Prostate gland (tissue), 2 donors: ENCODE measurements at regions not wholly inside any gene's neighbourhood (a gene's known extent, or its start where the extent isn't known, plus 50 kb on each side); places are given as distances from the start of the nearest gene placed in this dataset.

ENCODE experiments used
- DNase-seq: peaks from one replicate; pipeline ENCODE4 v3.0.0-alpha.2; 2019; ENCODE audit warnings: low spot score
- H3K27ac ChIP-seq, 2 donors: fragments of 200-600 bp; sonication (generic); 2 replicates each; pipeline ENCODE4 v1.5.1; 2017 to 2019
- H3K27me3 ChIP-seq: fragments of 200-600 bp; sonication (generic); replicated peaks from 2 replicates; pipeline ENCODE4 v1.5.1; 2019; ENCODE audit not compliant: insufficient read depth
- H3K36me3 ChIP-seq, 2 donors: fragments of 200-600 bp; sonication (generic); 1 replicate in 1 of 2; 2 replicates in 1 of 2; pipeline versions ENCODE4 v1.5.1 to v1.8.1; 2017 to 2019
- H3K4me1 ChIP-seq: fragments of 200-600 bp; sonication (generic); replicated peaks from 2 replicates; pipeline ENCODE4 v1.5.1; 2019
- H3K4me3 ChIP-seq, 2 donors: fragments of 200-600 bp; sonication (generic); 2 replicates each; pipeline ENCODE4 v1.5.1; 2017 to 2019
- H3K9me3 ChIP-seq: fragments of 200-600 bp; sonication (generic); 2 replicates; pipeline ENCODE4 v1.5.1; 2017
- CTCF ChIP-seq, 4 experiments: fragments of 200-600 bp in 2 of 4; fragments of 450-650 bp in 2 of 4; sonication (generic) in 2 of 4; IDR thresholded peaks; 1 replicate in 3 of 4; 2 replicates in 1 of 4; pipeline ENCODE4 v1.5.1; 2016 to 2019; ENCODE audit warnings: antibody characterized with exemption in 4 of 4, mild to moderate bottlenecking in 2 of 4, moderate library complexity in 2 of 4
- POLR2A ChIP-seq: fragments of 450-650 bp; IDR thresholded peaks from one replicate; pipeline ENCODE4 v1.6.1; 2016; ENCODE audit warnings: antibody characterized with exemption, mild to moderate bottlenecking
- POLR2AphosphoS5 ChIP-seq: sonication (generic); formaldehyde crosslinking; IDR thresholded peaks from one replicate; pipeline ENCODE4 v1.6.1; 2017; ENCODE audit warnings: antibody characterized with exemption
- WGBS: methylation state at CpG from one replicate; pipeline ENCODE4 v1.1.5; 2018; 5-methylcytosine and 5-hydroxymethylcytosine counted together
- intact Hi-C: fragments of 100-400 bp; cut with DNase I; formaldehyde crosslinking; loops from one replicate; pipeline ENCODE4 v1.14.2; 2022

DNA sequence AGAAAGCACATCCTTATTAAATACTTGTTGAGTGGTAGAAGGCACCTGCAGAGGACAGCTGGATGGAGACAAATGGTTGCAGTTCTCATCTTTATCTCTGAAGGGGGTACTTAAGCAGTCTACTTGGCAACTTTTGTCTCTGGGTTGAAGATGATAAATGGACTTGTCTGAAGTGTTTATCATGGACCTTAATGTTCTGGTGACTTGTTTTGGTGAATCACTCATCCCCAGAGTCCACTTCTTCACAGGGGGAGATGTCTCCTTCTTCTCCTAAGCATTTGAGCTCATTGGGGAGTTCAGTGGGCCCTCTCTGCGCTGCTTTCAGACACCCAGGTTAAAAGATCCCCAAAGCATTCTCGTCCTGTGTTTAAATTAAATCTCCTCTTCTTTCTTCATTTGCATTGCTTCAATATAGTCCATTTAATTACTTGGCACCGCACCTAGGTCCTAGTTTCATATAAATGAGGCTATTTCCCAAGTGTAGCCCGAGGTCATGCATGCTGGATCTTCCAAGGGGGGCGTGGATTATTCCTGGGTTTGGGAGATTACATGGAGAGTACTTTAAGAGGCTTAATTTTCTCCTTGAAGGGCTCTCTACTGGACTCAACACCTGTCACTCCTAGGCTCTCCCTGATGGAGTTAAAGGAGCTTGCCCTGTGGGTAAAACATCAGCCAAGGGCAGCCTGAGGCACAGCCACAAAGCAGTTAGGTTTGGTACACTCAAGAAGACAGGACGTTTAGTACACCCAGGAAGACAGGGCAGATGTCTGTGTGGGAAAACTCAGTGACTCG, 239.3 kb upstream of the C2CD4B start:
- Histone ChIP-seq H3K4me1 (no peaks in the 10 kb centered on the region), H3K36me3 (no peaks in the 10 kb centered on the region), H3K27ac (no peak overlapping the region), H3K4me3 (no peak overlapping the region), H3K27me3 (no peaks in the 10 kb centered on the region), H3K9me3 (no peaks in the 10 kb centered on the region)
- intact Hi-C loops = no loop called here
- DNase-seq = no peak
- 70% methylated on average over 7 of the region's 7 CpGs for WGBS
- TF ChIP-seq POLR2AphosphoS5 (no peak), CTCF (IDR thresholded peaks at IDR 0.05) (no peak), POLR2A (no peak)

DNA sequence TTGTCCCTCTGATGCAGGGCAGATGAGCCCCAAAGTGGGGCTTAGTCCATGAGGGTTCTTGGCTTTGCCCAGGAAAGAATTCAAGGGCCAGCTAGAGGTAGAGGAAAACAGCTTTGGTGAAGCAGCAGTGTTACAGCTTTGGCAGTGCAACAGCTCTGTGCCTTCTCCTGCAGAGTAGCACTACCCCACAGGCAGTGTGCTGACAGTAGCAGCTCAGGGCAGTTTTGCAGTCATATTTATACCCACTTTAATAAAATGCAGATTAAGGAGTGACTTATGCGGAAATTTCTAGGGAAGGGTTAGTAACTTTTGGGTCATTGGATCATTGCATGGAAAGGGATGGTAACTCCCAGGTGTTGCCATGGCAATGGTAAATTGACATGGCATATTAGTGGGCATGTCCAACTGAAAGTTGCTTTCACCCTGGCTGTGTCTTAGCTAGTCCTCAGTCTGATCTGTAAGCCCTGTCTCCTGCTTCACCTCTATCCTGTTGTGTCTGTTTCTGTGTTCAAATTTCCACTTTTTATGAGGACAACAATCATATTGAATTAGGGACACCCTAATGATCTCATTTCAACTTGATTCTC, 241.3 kb upstream of the C2CD4B start:
- 83% methylated on average over 1 of the region's 1 CpG for WGBS
- Histone ChIP-seq H3K27me3 (no peaks in the 10 kb centered on the region), H3K4me3 (no peak overlapping the region), H3K9me3 (no peaks in the 10 kb centered on the region), H3K27ac (no peak overlapping the region), H3K4me1 (no peaks in the 10 kb centered on the region), H3K36me3 (no peaks in the 10 kb centered on the region)
- intact Hi-C loops = no loop called here
- TF ChIP-seq POLR2A (no peak), CTCF (IDR thresholded peaks at IDR 0.05) (no peak), POLR2AphosphoS5 (no peak)
- no peak for DNase-seq

- TF ChIP-seq CTCF (IDR thresholded peaks at IDR 0.05) (no peak), POLR2A (no peak), POLR2AphosphoS5 (no peak)
- no peaks in the 10 kb centered on the region for H3K27me3 ChIP-seq
- intact Hi-C loops = no loop called here
- no peaks in the 10 kb centered on the region for H3K9me3 ChIP-seq
- 85% methylated on average over 4 of the region's 4 CpGs for WGBS
- H3K4me1 ChIP-seq = no peaks in the 10 kb centered on the region
- no peak overlapping the region for H3K27ac ChIP-seq
- no peaks in the 10 kb centered on the region for H3K36me3 ChIP-seq
- DNase-seq = no peak
- H3K4me3 ChIP-seq = no peak overlapping the region
These were observed 242.1 kb upstream of the C2CD4B start for GRCh38 chr15:62407216-62407615.

DNA sequence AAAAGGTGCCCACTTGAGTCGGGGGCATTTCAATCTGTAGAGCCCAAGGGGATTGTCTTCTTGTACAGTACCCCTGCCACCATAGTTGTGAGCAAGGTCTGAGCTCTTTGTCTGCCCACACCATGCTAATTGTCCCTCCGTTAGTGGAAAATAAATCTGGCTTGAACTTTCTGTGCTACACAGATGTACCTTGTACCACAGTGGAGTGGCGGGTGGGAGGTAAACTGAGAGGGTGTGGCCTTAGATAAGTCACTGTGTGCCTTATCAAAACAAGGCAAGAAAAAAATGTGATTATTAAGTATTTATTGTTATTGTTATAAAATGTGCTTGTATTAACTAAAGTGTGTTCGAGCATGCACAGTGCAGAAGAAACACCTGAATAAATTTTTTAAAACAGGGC, 242.9 kb upstream of the C2CD4B start:
- Histone ChIP-seq H3K27me3 (no peaks in the 10 kb centered on the region), H3K36me3 (no peaks in the 10 kb centered on the region), H3K27ac (no peak overlapping the region), H3K4me3 (no peak overlapping the region), H3K9me3 (no peaks in the 10 kb centered on the region), H3K4me1 (no peaks in the 10 kb centered on the region)
- DNase-seq = no peak
- WGBS = 97% methylated on average over 4 of the region's 4 CpGs
- intact Hi-C loops = no loop called here
- no peak for TF ChIP-seq POLR2AphosphoS5
- no peak for TF ChIP-seq POLR2A
- TF ChIP-seq CTCF (IDR thresholded peaks at IDR 0.05) = no peak

- no peak overlapping the region for H3K27ac ChIP-seq
- H3K27me3 ChIP-seq = no peaks in the 10 kb centered on the region
- H3K4me3 ChIP-seq = no peak overlapping the region
- no peaks in the 10 kb centered on the region for H3K4me1 ChIP-seq
- TF ChIP-seq POLR2AphosphoS5 (no peak), CTCF (IDR thresholded peaks at IDR 0.05) (no peak), POLR2A (no peak)
- intact Hi-C loops = no loop called here
- no peak for DNase-seq
- H3K36me3 ChIP-seq = no peaks in the 10 kb centered on the region
- H3K9me3 ChIP-seq = no peaks in the 10 kb centered on the region
These were observed 244.4 kb upstream of the C2CD4B start for GRCh38 chr15:62409466-62409865.
